ENCODE measurements at regions not wholly inside any gene's neighbourhood (a gene's known extent, or its start where the extent isn't known, plus 50 kb on each side); places are given as distances from the start of the nearest gene placed in this dataset.
"Not testable (repeated sequence)": the region's sequence is repeated elsewhere in the genome, so short reads cannot be mapped to it uniquely, and the experiment has no call there.

- ATAC-seq: no peak
- Histone ChIP-seq H3K27me3 (peaks cover 0 to 7% (median 6%) of the 10 kb centered on the region in 3 donors), H3K36me3 (no peaks in the 10 kb centered on the region), H3K27ac (no peak overlapping the region), H3K4me3 (no peak overlapping the region), H3K9me3 (no peaks in the 10 kb centered on the region), H3K4me1 (no peaks in the 10 kb centered on the region)
- TF ChIP-seq CTCF (IDR thresholded peaks at IDR 0.05 in 4 of 5, conservative IDR thresholded peaks at IDR 0.05 in 1 of 5) (no peak), POLR2A (IDR thresholded peaks at IDR 0.05) (no peak)
- no peak for DNase-seq
- intact Hi-C loops (cut with DNase I; ENCODE audit: low total_unique reads) (no loop called here), in situ Hi-C loops (cut with MboI; ENCODE audit: low sequenced_read_pairs in 4 of 4) (loop anchor here in 1 of 4 donors (25.0 kb wide), 1 partner anchor 188 kb away; the partner anchor contains the start of gene LTO1)
Measured at GRCh38 chr11:69874984-69875624, 55.9 kb upstream of the FGF3 start.

DNA sequence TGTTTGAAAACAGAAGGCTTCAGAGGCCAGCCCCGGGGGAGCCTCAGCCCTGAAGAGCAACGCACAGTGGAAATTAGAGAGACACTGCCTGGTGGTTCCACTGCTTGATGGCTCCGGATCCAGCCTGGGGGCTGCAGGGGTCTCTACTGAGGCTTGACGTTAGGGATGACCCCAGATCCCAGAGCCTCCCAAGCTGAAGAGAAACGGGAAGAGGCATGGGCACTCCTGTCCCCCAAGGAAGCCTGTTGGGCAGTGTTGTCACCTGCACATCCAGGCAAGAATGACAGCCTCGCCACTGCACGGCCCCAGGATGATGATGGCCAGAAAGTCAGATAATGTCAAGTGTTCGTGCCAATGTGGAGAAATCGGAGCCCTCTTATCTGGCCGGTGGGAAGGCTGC is 56.8 kb upstream of the FGF3 start:
- Histone ChIP-seq H3K27ac (no peak overlapping the region), H3K4me1 (no peaks in the 10 kb centered on the region), H3K36me3 (no peaks in the 10 kb centered on the region), H3K27me3 (peaks cover 0 to 7% (median 6%) of the 10 kb centered on the region in 3 donors), H3K9me3 (no peaks in the 10 kb centered on the region), H3K4me3 (no peak overlapping the region)
- no peak for TF ChIP-seq POLR2A (IDR thresholded peaks at IDR 0.05)
- ATAC-seq (no peak), DNase-seq (no peak)
- in situ Hi-C loops (cut with MboI; ENCODE audit: low sequenced_read_pairs in 4 of 4) (loop anchor here in 1 of 4 donors (25.0 kb wide), 1 partner anchor 189 kb away; the partner anchor contains the start of gene LTO1), intact Hi-C loops (cut with DNase I; ENCODE audit: low total_unique reads) (no loop called here)

- DNase-seq: no peak
- Histone ChIP-seq H3K4me3 (no peak overlapping the region), H3K27me3 (peaks cover 0 to 8% (median 6%) of the 10 kb centered on the region in 3 donors), H3K4me1 (no peaks in the 10 kb centered on the region), H3K36me3 (no peaks in the 10 kb centered on the region), H3K27ac (no peak overlapping the region), H3K9me3 (no peaks in the 10 kb centered on the region)
- in situ Hi-C loops (cut with MboI; ENCODE audit: low sequenced_read_pairs in 4 of 4) (loop anchor here in 1 of 4 donors (25.0 kb wide), 1 partner anchor 190 kb away; the partner anchor contains the start of gene LTO1), intact Hi-C loops (cut with DNase I; ENCODE audit: low total_unique reads) (no loop called here)
- TF ChIP-seq POLR2A (IDR thresholded peaks at IDR 0.05) (no peak), CTCF (IDR thresholded peaks at IDR 0.05 in 4 of 5, conservative IDR thresholded peaks at IDR 0.05 in 1 of 5) (no peak)
- ATAC-seq: no peak
Measured at GRCh38 chr11:69877235-69877634, 58.0 kb upstream of the FGF3 start.

DNA sequence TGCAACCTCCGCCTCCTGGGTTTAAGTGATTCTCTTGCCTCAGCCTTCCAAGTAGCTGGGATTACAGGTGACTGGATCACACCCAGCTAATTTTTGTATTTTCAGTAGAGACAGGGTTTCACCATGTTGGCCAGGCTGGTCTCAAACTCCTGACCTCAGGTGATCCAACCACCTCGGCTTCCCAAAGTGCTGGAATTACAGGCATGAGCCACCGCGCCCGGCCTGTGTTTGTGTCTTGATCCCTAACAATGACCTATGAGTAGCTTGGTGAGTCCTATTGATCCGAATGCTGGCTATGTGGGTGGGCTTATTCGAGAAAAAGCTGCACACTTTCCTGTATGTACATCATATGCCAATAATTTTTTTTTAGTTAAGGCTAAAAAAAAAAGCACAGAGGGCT is 58.5 kb upstream of the FGF3 start:
- H3K4me3 ChIP-seq; DNase-seq; H3K4me1 ChIP-seq; intact Hi-C loops (cut with DNase I; ENCODE audit: low total_unique reads); H3K27ac ChIP-seq; H3K36me3 ChIP-seq; H3K9me3 ChIP-seq; ATAC-seq: not testable (repeated sequence)
- in situ Hi-C loops (cut with MboI; ENCODE audit: low sequenced_read_pairs in 4 of 4): loop anchor here in 1 of 4 donors (25.0 kb wide), 1 partner anchor 190 kb away; the partner anchor contains the start of gene LTO1
- H3K27me3 ChIP-seq: peaks cover 0 to 13% (median 6%) of the 10 kb centered on the region in 3 donors

- intact Hi-C loops (cut with DNase I; ENCODE audit: low total_unique reads): no loop called here
- no peak for ATAC-seq
Measured at GRCh38 chr11:69878144-69878883, 59.1 kb upstream of the FGF3 start.

More at GRCh38 chr11:69878144-69878883, 59.1 kb upstream of the FGF3 start:
- Histone ChIP-seq H3K4me3 (no peak overlapping the region), H3K27ac (no peak overlapping the region), H3K9me3 (no peaks in the 10 kb centered on the region), H3K27me3 (peaks cover 0 to 14% (median 9%) of the 10 kb centered on the region in 3 donors), H3K36me3 (no peaks in the 10 kb centered on the region), H3K4me1 (no peaks in the 10 kb centered on the region)
- peak in 1 of 2 donors; percentile 3 for DNase-seq
- in situ Hi-C loops (cut with MboI; ENCODE audit: low sequenced_read_pairs in 4 of 4): loop anchor here in 1 of 4 donors (25.0 kb wide), 1 partner anchor 191 kb away; the partner anchor contains the start of gene LTO1
- no peak for TF ChIP-seq POLR2A (IDR thresholded peaks at IDR 0.05)
- TF ChIP-seq CTCF (IDR thresholded peaks at IDR 0.05 in 4 of 5, conservative IDR thresholded peaks at IDR 0.05 in 1 of 5): no peak
